Endothelial cell (in vitro differentiated cells): ENCODE measurements at regions not wholly inside any gene's neighbourhood (a gene's known extent, or its start where the extent isn't known, plus 50 kb on each side); places are given as distances from the start of the nearest gene placed in this dataset.

Experiments used
- DNase-seq: peaks from one replicate; pipeline ENCODE4 v3.0.0; 2021; ENCODE audit warnings: low spot score
- H3K27ac Mint-ChIP-seq: one replicate; pipeline ENCODE4 v1.8.0; 2021; ENCODE audit warnings: mixed read lengths, inconsistent platforms; ENCODE audit not compliant: unreplicated experiment
- H3K27me3 Mint-ChIP-seq: one replicate; pipeline ENCODE4 v1.8.0; 2021; ENCODE audit warnings: mild to moderate bottlenecking, moderate library complexity, mixed read lengths, inconsistent platforms; ENCODE audit not compliant: unreplicated experiment
- H3K36me3 Mint-ChIP-seq: one replicate; pipeline ENCODE4 v1.8.0; 2021; ENCODE audit warnings: mild to moderate bottlenecking, low read depth, mixed read lengths, inconsistent platforms; ENCODE audit not compliant: unreplicated experiment
- H3K4me1 Mint-ChIP-seq: one replicate; pipeline ENCODE4 v1.8.0; 2021; ENCODE audit warnings: mild to moderate bottlenecking, mixed read lengths, inconsistent platforms; ENCODE audit not compliant: unreplicated experiment
- H3K4me3 Mint-ChIP-seq: one replicate; pipeline ENCODE4 v1.8.0; 2021; ENCODE audit warnings: mild to moderate bottlenecking, mixed read lengths, inconsistent platforms; ENCODE audit not compliant: unreplicated experiment
- H3K9me3 Mint-ChIP-seq: one replicate; pipeline ENCODE4 v1.8.0; 2021; ENCODE audit warnings: mixed read lengths, inconsistent platforms; ENCODE audit not compliant: unreplicated experiment
- TF ChIP-seq, protein P1 (sequence below): fragments of 200-600 bp; sonication (generic); IDR thresholded peaks from one replicate; pipeline ENCODE4 v1.5.0; 2021; ENCODE audit warnings: antibody characterized with exemption; ENCODE audit not compliant: unreplicated experiment

GRCh38 chr1:182293119-182293589 lies 98.4 kb downstream of the GLUL start:
- no peak overlapping the region for H3K4me3 Mint-ChIP-seq
- DNase-seq: no peak
- peaks cover 13% of the 10 kb centered on the region for H3K4me1 Mint-ChIP-seq
- H3K27ac Mint-ChIP-seq: no peak overlapping the region
- H3K9me3 Mint-ChIP-seq: no peaks in the 10 kb centered on the region
- no peaks in the 10 kb centered on the region for H3K36me3 Mint-ChIP-seq
- TF ChIP-seq, protein P1, sequence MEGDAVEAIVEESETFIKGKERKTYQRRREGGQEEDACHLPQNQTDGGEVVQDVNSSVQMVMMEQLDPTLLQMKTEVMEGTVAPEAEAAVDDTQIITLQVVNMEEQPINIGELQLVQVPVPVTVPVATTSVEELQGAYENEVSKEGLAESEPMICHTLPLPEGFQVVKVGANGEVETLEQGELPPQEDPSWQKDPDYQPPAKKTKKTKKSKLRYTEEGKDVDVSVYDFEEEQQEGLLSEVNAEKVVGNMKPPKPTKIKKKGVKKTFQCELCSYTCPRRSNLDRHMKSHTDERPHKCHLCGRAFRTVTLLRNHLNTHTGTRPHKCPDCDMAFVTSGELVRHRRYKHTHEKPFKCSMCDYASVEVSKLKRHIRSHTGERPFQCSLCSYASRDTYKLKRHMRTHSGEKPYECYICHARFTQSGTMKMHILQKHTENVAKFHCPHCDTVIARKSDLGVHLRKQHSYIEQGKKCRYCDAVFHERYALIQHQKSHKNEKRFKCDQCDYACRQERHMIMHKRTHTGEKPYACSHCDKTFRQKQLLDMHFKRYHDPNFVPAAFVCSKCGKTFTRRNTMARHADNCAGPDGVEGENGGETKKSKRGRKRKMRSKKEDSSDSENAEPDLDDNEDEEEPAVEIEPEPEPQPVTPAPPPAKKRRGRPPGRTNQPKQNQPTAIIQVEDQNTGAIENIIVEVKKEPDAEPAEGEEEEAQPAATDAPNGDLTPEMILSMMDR: no peak
- H3K27me3 Mint-ChIP-seq: peaks cover 2% of the 10 kb centered on the region

DNA sequence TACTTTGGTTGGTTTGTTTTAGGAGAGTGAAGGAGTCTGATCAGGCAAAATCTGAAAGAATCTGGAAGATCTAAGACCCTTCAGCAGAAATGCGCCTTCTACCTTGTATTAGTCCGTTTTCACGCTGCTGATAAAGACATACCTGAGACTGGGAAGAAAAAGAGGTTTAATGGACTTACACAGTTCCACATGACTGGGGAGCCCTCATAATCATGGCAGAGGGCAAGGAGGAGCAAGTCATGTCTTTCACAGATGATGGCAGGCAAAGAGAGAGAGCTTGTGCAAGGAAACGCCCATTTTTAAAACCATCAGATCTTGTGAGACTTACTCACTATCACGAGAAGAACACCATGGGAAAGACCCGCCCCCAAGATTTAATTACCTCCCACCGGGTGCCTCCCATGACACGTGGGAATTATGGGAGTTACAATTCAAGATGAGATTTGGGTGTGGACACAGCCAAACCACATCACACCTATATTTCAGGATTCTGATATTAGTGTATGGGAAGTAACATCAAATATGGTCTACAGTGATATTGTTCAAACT lies 99.3 kb downstream of the GLUL start:
- H3K9me3 Mint-ChIP-seq: no peaks in the 10 kb centered on the region
- H3K27ac Mint-ChIP-seq: peak overlapping the region; percentile 4

DNA sequence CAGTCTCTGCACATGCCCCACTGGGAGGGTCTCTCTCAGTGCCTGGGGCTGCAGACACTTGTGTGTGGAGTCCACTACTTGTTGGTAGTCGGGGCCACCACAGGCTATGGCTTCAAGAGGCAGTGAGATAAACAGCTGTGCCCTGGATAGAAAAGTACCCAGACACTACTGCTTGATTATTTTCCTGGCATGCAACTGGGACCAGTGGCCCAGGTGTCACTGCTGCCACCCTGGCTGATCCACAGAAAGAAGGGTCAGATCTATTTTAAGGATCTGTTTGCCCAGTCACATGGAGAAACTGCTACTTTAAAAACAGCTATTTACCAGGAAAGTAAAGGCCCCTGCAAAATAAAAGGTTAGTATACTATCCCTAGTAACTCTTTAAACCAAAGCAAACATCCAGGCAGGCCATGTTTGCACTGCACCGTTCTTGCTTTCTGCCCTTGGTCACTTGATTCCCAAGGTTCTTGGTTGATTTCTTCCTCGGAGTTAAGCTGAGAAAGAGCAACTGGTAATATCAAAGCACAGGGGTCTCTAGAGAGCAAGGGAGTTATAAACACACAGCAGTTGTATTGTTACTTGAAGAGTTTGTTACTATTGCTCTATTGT lies 99.9 kb downstream of the GLUL start:
- TF ChIP-seq, protein P1: no peak
- Mint-ChIP-seq H3K4me1 (peaks cover 13% of the 10 kb centered on the region), H3K36me3 (no peaks in the 10 kb centered on the region), H3K27me3 (peaks cover 2% of the 10 kb centered on the region), H3K4me3 (no peak overlapping the region), H3K27ac (no peak overlapping the region), H3K9me3 (no peaks in the 10 kb centered on the region)
- no peak for DNase-seq

More for the DNA sequence above, 99.3 kb downstream of the GLUL start:
- H3K27me3 Mint-ChIP-seq: peaks cover 2% of the 10 kb centered on the region
- no peak overlapping the region for H3K4me3 Mint-ChIP-seq
- H3K4me1 Mint-ChIP-seq: peaks cover 13% of the 10 kb centered on the region
- H3K36me3 Mint-ChIP-seq: no peaks in the 10 kb centered on the region
- no peak for DNase-seq
- TF ChIP-seq, protein P1: no peak

- Mint-ChIP-seq H3K36me3 (no peaks in the 10 kb centered on the region), H3K27ac (no peak overlapping the region), H3K4me3 (no peak overlapping the region), H3K27me3 (peaks cover 2% of the 10 kb centered on the region), H3K9me3 (no peaks in the 10 kb centered on the region), H3K4me1 (peaks cover 13% of the 10 kb centered on the region)
- TF ChIP-seq, protein P1: no peak
- no peak for DNase-seq
These were observed 102.6 kb downstream of the GLUL start for GRCh38 chr1:182288749-182289604.

- no peak overlapping the region for H3K27ac Mint-ChIP-seq
- TF ChIP-seq, protein P1: no peak
- H3K27me3 Mint-ChIP-seq: peaks cover 2% of the 10 kb centered on the region
- H3K4me3 Mint-ChIP-seq: no peak overlapping the region
- no peaks in the 10 kb centered on the region for H3K36me3 Mint-ChIP-seq
- peaks cover 13% of the 10 kb centered on the region for H3K4me1 Mint-ChIP-seq
- no peaks in the 10 kb centered on the region for H3K9me3 Mint-ChIP-seq
- no peak for DNase-seq
These were observed 104.8 kb downstream of the GLUL start for GRCh38 chr1:182286761-182287160.
